Mucosa of descending colon (tissue), 3 donors: ENCODE measurements at regions not wholly inside any gene's neighbourhood (a gene's known extent, or its start where the extent isn't known, plus 50 kb on each side); places are given as distances from the start of the nearest gene placed in this dataset.

Experiments used
- ATAC-seq: fragments of 200-7000 bp; cut with Tn5 transposase; one replicate; pipeline ENCODE4 v1.9.1; 2020; ENCODE audit warnings: mild to moderate bottlenecking, moderate library complexity
- DNase-seq, 3 donors: peaks; one replicate each; pipeline ENCODE4 v3.0.0-alpha.2; 2020
- H3K36me3 ChIP-seq: fragments of 200-600 bp; one replicate; pipeline ENCODE4 v1.8.0; 2021; ENCODE audit warnings: low read depth, mild to moderate bottlenecking
- H3K4me1 ChIP-seq: fragments of 200-600 bp; one replicate; pipeline ENCODE4 v1.8.0; 2021; ENCODE audit warnings: low read depth, mild to moderate bottlenecking
- H3K4me3 ChIP-seq: fragments of 200-600 bp; one replicate; pipeline ENCODE4 v1.8.0; 2021; ENCODE audit warnings: mild to moderate bottlenecking
- H3K9me3 ChIP-seq: fragments of 200-600 bp; one replicate; pipeline ENCODE4 v1.8.0; 2021; ENCODE audit warnings: mild to moderate bottlenecking
- CTCF ChIP-seq: fragments of 200-600 bp; IDR thresholded peaks from one replicate; pipeline ENCODE4 v1.8.0; 2022; ENCODE audit warnings: antibody characterized with exemption, mild to moderate bottlenecking
- intact Hi-C, 2 donors: fragments of 100-400 bp; cut with DNase I in 1 of 2; cut with micrococcal nuclease in 1 of 2; formaldehyde crosslinking; loops; one replicate each; pipeline versions ENCODE4 v1.11.0 to v1.11.1; 2022; cut with DNase I, micrococcal nuclease
- donor health status: DM: no; HTN: no; CAD: no; lungs with moderate emphysema.
- donor health status: DM: no; HTN: no; CAD: no.
- donor health status: DM: no; HTN: yes; CAD: no.

- intact Hi-C loops, result no loop called here
Measured at GRCh38 chr12:115261691-115262398, 577.9 kb upstream of the TBX3 start.

GRCh38 chr12:115260762-115261675, 577.0 kb upstream of the TBX3 start:
- no peak for TF ChIP-seq CTCF
- intact Hi-C loops, result no loop called here
- no peak overlapping the region for H3K4me3 ChIP-seq
- ATAC-seq (no peak), DNase-seq (peak in 1 of 3 donors; percentile 8)
- H3K4me1 ChIP-seq, result peaks cover 23% of the 10 kb centered on the region
- no peaks in the 10 kb centered on the region for H3K36me3 ChIP-seq
- H3K9me3 ChIP-seq, result no peaks in the 10 kb centered on the region

More at GRCh38 chr12:115261691-115262398, 577.9 kb upstream of the TBX3 start:
- no peaks in the 10 kb centered on the region for H3K9me3 ChIP-seq
- H3K4me3 ChIP-seq, result no peak overlapping the region
- DNase-seq, result peak in 2 of 3 donors; percentile 48 to 87
- TF ChIP-seq CTCF, result no peak
- no peaks in the 10 kb centered on the region for H3K36me3 ChIP-seq
- H3K4me1 ChIP-seq, result peaks cover 23% of the 10 kb centered on the region
- ATAC-seq, result peak; percentile 91

- peak; percentile 29 for ATAC-seq
- intact Hi-C loops, result no loop called here
Measured at GRCh38 chr12:115259968-115260747, 576.2 kb upstream of the TBX3 start.

GRCh38 chr12:115257791-115258190, 573.8 kb upstream of the TBX3 start:
- ATAC-seq (peak; percentile 68), DNase-seq (peak in 1 of 3 donors; percentile 17)
- no peaks in the 10 kb centered on the region for H3K36me3 ChIP-seq
- TF ChIP-seq CTCF, result no peak
- H3K4me1 ChIP-seq, result peaks cover 23% of the 10 kb centered on the region
- no peaks in the 10 kb centered on the region for H3K9me3 ChIP-seq
- no peak overlapping the region for H3K4me3 ChIP-seq
- intact Hi-C loops, result no loop called here

More at GRCh38 chr12:115259968-115260747, 576.2 kb upstream of the TBX3 start:
- H3K36me3 ChIP-seq, result no peaks in the 10 kb centered on the region
- no peak overlapping the region for H3K4me3 ChIP-seq
- H3K9me3 ChIP-seq, result no peaks in the 10 kb centered on the region
- no peak for TF ChIP-seq CTCF
- peaks cover 23% of the 10 kb centered on the region for H3K4me1 ChIP-seq
- DNase-seq, result no peak

- intact Hi-C loops, result no loop called here
- TF ChIP-seq CTCF, result no peak
- H3K9me3 ChIP-seq, result no peaks in the 10 kb centered on the region
- peaks cover 15% of the 10 kb centered on the region for H3K4me1 ChIP-seq
- H3K4me3 ChIP-seq, result no peak overlapping the region
- no peaks in the 10 kb centered on the region for H3K36me3 ChIP-seq
- DNase-seq (no peak), ATAC-seq (no peak)
Measured at GRCh38 chr12:115255962-115256361, 572.0 kb upstream of the TBX3 start.
